Naive thymus-derived CD8-positive, alpha-beta T cell (primary cell): ENCODE measurements at regions not wholly inside any gene's neighbourhood (a gene's known extent, or its start where the extent isn't known, plus 50 kb on each side); places are given as distances from the start of the nearest gene placed in this dataset.
A peak's percentile ranks its signal among the peaks of the same experiment; 100 is the strongest.
"Not testable (repeated sequence)": the region's sequence is repeated elsewhere in the genome, so short reads cannot be mapped to it uniquely, and the experiment has no call there.

Experiments used
- ATAC-seq, 2 donors: fragments of 150-1000 bp; cut with Tn5 transposase in 1 of 2; sonication (Bioruptor Pico), chemical (Tn5 transposase) in 1 of 2; 1 replicate in 1 of 2; 2 replicates in 1 of 2; pipeline ENCODE4 v1.10.0; 2021; ENCODE audit warnings: mild to moderate bottlenecking in 2 of 2, moderate library complexity in 2 of 2
- POLR2A ChIA-PET: fragments of 350-600 bp; sonication (Branson Sonifier 250); formaldehyde crosslinking; loops from one replicate; lab custom pipeline; 2021; ENCODE audit warnings: antibody characterized with exemption; lab: Charles Lee
- DNase-seq, 10 donors: peaks; one replicate each; pipeline versions ENCODE4 v3.0.0 to v3.0.0-alpha.2; 2020 to 2022
- H3K27ac Mint-ChIP-seq, 10 donors: one replicate each; pipeline ENCODE4 v1.8.0; 2020 to 2022; ENCODE audit warnings: mild to moderate bottlenecking in 10 of 10, mixed read lengths in 10 of 10, moderate library complexity in 4 of 10, inconsistent platforms in 1 of 10
- H3K27me3 Mint-ChIP-seq, 5 donors: one replicate each; pipeline ENCODE4 v1.8.0; 2021 to 2022; ENCODE audit warnings: mixed read lengths in 5 of 5
- H3K36me3 Mint-ChIP-seq, 3 donors: one replicate each; pipeline ENCODE4 v1.8.0; 2020 to 2022; ENCODE audit warnings: mixed read lengths in 3 of 3, mild to moderate bottlenecking in 2 of 3, inconsistent platforms in 1 of 3
- H3K4me1 Mint-ChIP-seq, 4 donors: one replicate each; pipeline ENCODE4 v1.8.0; 2021 to 2022; ENCODE audit warnings: mixed read lengths in 4 of 4
- H3K4me3 Mint-ChIP-seq, 10 donors: one replicate each; pipeline ENCODE4 v1.8.0; 2020 to 2022; ENCODE audit warnings: mild to moderate bottlenecking in 10 of 10, mixed read lengths in 10 of 10, moderate library complexity in 6 of 10, inconsistent platforms in 1 of 10
- H3K9me3 Mint-ChIP-seq, 9 donors: one replicate each; pipeline ENCODE4 v1.8.0; 2020 to 2022; ENCODE audit warnings: mixed read lengths in 9 of 9, mild to moderate bottlenecking in 3 of 9, inconsistent platforms in 1 of 9, moderate library complexity in 1 of 9

GRCh38 chr22:40094485-40094884 is 83.2 kb upstream of the TNRC6B start:
- Mint-ChIP-seq H3K36me3 (no peaks in the 10 kb centered on the region), H3K4me3 (peak overlapping the region; percentile 20 to 70 (median 56)), H3K4me1 (peaks cover 32 to 88% (median 74%) of the 10 kb centered on the region in 4 donors), H3K27ac (peak overlapping the region in 9 of 10 donors; percentile 0 to 89 (median 53)), H3K27me3 (no peaks in the 10 kb centered on the region), H3K9me3 (peaks cover 0 to 7% (median 0%) of the 10 kb centered on the region in 9 donors)
- ATAC-seq (peak; percentile 41 to 58), DNase-seq (peak in 2 of 10 donors; percentile 16 to 20)
- POLR2A ChIA-PET, result interaction anchor here (0.6 to 1.7 kb wide), 2 partner anchors 50 to 240 kb away, joined by 4 read pairs; no protein-coding TSS in a partner anchor

GRCh38 chr22:40099887-40100286 is 77.8 kb upstream of the TNRC6B start:
- POLR2A ChIA-PET, ATAC-seq, H3K4me3 Mint-ChIP-seq, H3K9me3 Mint-ChIP-seq, H3K36me3 Mint-ChIP-seq, H3K27ac Mint-ChIP-seq, DNase-seq, H3K27me3 Mint-ChIP-seq: not testable (repeated sequence)
- peaks cover 30 to 72% (median 62%) of the 10 kb centered on the region in 4 donors for H3K4me1 Mint-ChIP-seq

- no peaks in the 10 kb centered on the region for H3K9me3 Mint-ChIP-seq
- H3K27me3 Mint-ChIP-seq, result no peaks in the 10 kb centered on the region
- H3K4me1 Mint-ChIP-seq, result peaks cover 38 to 83% (median 79%) of the 10 kb centered on the region in 4 donors
- POLR2A ChIA-PET, result interaction anchor here (1.3 kb wide), 1 partner anchor 61 kb away, joined by 5 read pairs; no protein-coding TSS in a partner anchor
- peak overlapping the region; percentile 4 to 92 (median 72) for H3K27ac Mint-ChIP-seq
- ATAC-seq (peak; percentile 24 to 31), DNase-seq (no peak)
- peak overlapping the region in 8 of 10 donors; percentile 16 to 87 (median 76) for H3K4me3 Mint-ChIP-seq
- H3K36me3 Mint-ChIP-seq, result no peaks in the 10 kb centered on the region
Observed at GRCh38 chr22:40105755-40106154, 72.0 kb upstream of the TNRC6B start.

- ATAC-seq, result peak in 1 of 2 donors; percentile 39
- Mint-ChIP-seq H3K4me1 (peaks cover 46 to 83% (median 80%) of the 10 kb centered on the region in 4 donors), H3K27me3 (no peaks in the 10 kb centered on the region), H3K36me3 (no peaks in the 10 kb centered on the region), H3K27ac (peak overlapping the region in 9 of 10 donors; percentile 12 to 93 (median 86)), H3K4me3 (peak overlapping the region; percentile 68 to 87 (median 78)), H3K9me3 (no peaks in the 10 kb centered on the region)
- POLR2A ChIA-PET, result no interaction called here
- DNase-seq, result no peak
Observed at GRCh38 chr22:40107244-40107643, 70.5 kb upstream of the TNRC6B start.

- DNase-seq (no peak), ATAC-seq (peak; percentile 64 to 72)
- no peaks in the 10 kb centered on the region for H3K27me3 Mint-ChIP-seq
- H3K36me3 Mint-ChIP-seq, result no peaks in the 10 kb centered on the region
- H3K4me1 Mint-ChIP-seq, result peaks cover 48 to 88% (median 87%) of the 10 kb centered on the region in 4 donors
- peak overlapping the region; percentile 12 to 93 (median 85) for H3K27ac Mint-ChIP-seq
- POLR2A ChIA-PET, result interaction anchor here (0.7 to 1.3 kb wide), 4 partner anchors 9 to 169 kb away, joined by 3 to 4 read pairs (median 3); no protein-coding TSS in a partner anchor
- H3K9me3 Mint-ChIP-seq, result no peaks in the 10 kb centered on the region
- peak overlapping the region; percentile 68 to 87 (median 78) for H3K4me3 Mint-ChIP-seq
Observed at GRCh38 chr22:40107851-40108378, 69.8 kb upstream of the TNRC6B start.

DNA sequence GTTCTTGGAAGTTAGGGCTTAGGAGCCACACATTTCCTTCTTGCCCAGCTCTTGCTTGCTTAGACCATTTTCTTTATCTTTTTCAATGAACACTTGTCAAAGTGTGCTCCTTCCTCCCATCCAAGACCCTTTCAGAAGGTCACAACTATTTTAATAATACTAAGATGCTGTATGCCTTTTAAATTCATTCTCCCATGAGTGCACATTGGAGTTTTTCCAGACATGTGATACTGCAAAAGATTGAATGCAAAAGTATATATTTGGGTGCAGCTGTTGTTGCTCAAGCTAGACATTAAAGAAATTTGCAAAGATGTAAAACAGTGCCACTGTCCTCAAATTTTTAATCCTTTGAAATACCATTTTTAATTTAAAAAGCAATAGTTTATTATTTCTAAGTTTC is 69.3 kb upstream of the TNRC6B start:
- peaks cover 46 to 90% (median 88%) of the 10 kb centered on the region in 4 donors for H3K4me1 Mint-ChIP-seq
- H3K36me3 Mint-ChIP-seq, result no peaks in the 10 kb centered on the region
- peak overlapping the region in 9 of 10 donors; percentile 68 to 87 (median 78) for H3K4me3 Mint-ChIP-seq
- H3K27ac Mint-ChIP-seq, result peak overlapping the region; percentile 12 to 93 (median 85)
- no peaks in the 10 kb centered on the region for H3K9me3 Mint-ChIP-seq
- ATAC-seq (no peak), DNase-seq (no peak)
- no peaks in the 10 kb centered on the region for H3K27me3 Mint-ChIP-seq
- POLR2A ChIA-PET, result interaction anchor here (1.2 to 1.3 kb wide), 3 partner anchors 8 to 64 kb away, joined by 3 to 4 read pairs (median 3); no protein-coding TSS in a partner anchor

DNA sequence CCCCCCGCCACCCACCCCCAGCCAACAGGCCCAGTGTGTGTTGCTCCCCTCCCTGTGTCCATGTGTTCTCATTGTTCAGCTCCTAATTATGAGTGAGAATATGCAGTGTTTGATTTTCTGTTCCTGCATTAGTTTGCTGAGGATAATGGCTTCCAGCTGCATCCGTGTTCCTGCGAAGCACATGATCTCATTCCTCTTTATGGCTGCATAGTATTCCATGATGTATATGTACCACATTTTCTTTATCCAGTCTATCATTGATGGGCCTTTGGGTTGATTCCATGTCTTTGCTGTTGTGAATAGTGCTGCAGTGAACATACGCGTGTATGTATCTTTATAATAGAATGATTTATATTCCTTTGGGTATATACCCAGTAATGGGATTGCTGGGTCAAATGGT is 68.8 kb upstream of the TNRC6B start:
- Mint-ChIP-seq H3K27ac (peak overlapping the region in 6 of 10 donors; percentile 16 to 73 (median 54)), H3K4me3 (peak overlapping the region in 6 of 10 donors; percentile 10 to 78 (median 44)), H3K4me1 (peaks cover 49 to 94% (median 92%) of the 10 kb centered on the region in 4 donors)
- POLR2A ChIA-PET, result interaction anchor here (1.2 to 1.3 kb wide), 2 partner anchors 8 to 65 kb away, joined by 3 to 4 read pairs; no protein-coding TSS in a partner anchor
- not testable (repeated sequence) for DNase-seq, H3K9me3 Mint-ChIP-seq, H3K27me3 Mint-ChIP-seq, ATAC-seq, H3K36me3 Mint-ChIP-seq

DNA sequence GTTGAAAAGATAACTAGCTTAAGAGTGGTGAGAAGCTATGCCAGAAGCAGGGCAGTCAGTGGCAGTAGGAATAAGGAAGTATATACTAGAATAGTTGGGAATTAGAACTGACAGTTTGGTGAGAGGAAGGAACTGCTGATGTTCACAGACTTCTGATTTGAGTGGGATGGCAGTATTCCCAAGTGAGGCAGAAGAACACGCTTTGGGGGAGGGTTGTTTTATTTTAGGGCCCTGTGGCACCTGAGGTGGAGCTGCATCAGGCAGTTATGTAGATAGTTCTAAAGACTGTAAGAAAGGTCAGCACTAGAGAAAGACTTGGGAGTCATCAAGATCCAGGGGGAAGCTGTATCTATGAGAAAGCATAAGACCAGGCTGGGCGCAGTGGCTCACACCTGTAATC is 66.3 kb upstream of the TNRC6B start:
- Mint-ChIP-seq H3K9me3 (no peaks in the 10 kb centered on the region), H3K4me1 (peaks cover 43 to 96% (median 90%) of the 10 kb centered on the region in 4 donors), H3K27ac (peak overlapping the region; percentile 45 to 90 (median 82)), H3K36me3 (no peaks in the 10 kb centered on the region), H3K27me3 (no peaks in the 10 kb centered on the region), H3K4me3 (peak overlapping the region in 8 of 10 donors; percentile 10 to 65 (median 52))
- ATAC-seq (no peak), DNase-seq (no peak)
- POLR2A ChIA-PET, result interaction anchor here (1.1 to 1.2 kb wide), 2 partner anchors 8 to 46 kb away, joined by 3 read pairs; no protein-coding TSS in a partner anchor

DNA sequence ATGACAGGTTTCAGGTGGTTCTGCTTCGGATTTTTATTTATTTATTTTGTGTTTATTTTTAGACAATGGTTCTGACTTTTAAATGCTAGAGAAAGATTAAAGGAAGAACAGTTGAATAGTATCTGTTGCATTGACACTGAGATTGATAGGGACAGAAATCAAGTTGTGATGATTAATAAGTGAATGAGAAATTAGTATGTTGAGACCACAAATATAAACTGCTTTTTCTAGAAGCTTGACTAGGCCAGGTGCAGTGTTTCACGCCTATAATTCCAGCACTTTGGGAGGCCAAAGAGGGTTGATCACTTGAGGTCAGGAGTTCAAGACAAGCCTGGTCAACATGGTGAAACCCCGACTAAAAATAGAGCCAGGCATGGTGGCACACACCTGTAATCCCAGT is 65.1 kb upstream of the TNRC6B start:
- Mint-ChIP-seq H3K9me3 (no peaks in the 10 kb centered on the region), H3K27ac (peak overlapping the region in 8 of 10 donors; percentile 65 to 90 (median 82)), H3K27me3 (no peaks in the 10 kb centered on the region), H3K4me1 (peaks cover 45 to 96% (median 90%) of the 10 kb centered on the region in 4 donors), H3K36me3 (no peaks in the 10 kb centered on the region), H3K4me3 (peak overlapping the region in 5 of 10 donors; percentile 0 to 51 (median 15))
- no peak for ATAC-seq
- POLR2A ChIA-PET, result interaction anchor here (1.1 to 1.2 kb wide), 2 partner anchors 9 to 47 kb away, joined by 3 read pairs; no protein-coding TSS in a partner anchor
- DNase-seq, result no peak

DNA sequence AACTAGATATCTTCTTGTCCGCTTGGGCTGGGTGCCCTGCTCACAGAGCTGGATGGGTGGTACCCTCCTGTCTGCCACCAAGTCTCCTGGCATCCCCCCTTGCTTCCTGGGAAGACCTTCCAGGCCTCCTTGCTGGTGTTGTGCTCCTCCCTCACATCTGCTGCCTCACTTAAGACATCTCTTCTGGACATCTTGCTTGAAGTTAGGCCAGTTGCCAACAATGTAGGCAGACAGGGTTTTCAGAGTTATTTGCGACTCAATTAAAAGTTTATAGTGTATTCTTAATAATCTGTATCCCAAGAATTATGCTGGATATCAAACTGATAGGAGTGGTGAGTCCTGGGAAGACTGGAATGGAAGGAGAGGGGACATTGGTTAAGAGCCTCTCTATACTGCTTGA is 64.0 kb upstream of the TNRC6B start:
- H3K9me3 Mint-ChIP-seq, result no peaks in the 10 kb centered on the region
- DNase-seq (no peak), ATAC-seq (no peak)
- POLR2A ChIA-PET, result interaction anchor here (1.7 kb wide), 1 partner anchor 69 kb away, joined by 6 read pairs; no protein-coding TSS in a partner anchor
- H3K36me3 Mint-ChIP-seq, result peaks cover 0 to 5% (median 2%) of the 10 kb centered on the region in 3 donors
- H3K27me3 Mint-ChIP-seq, result no peaks in the 10 kb centered on the region
- peak overlapping the region; percentile 31 to 90 (median 78) for H3K27ac Mint-ChIP-seq
- peaks cover 43 to 96% (median 90%) of the 10 kb centered on the region in 4 donors for H3K4me1 Mint-ChIP-seq
- H3K4me3 Mint-ChIP-seq, result peak overlapping the region in 4 of 10 donors; percentile 20 to 36 (median 30)

GRCh38 chr22:40114411-40114810 is 63.3 kb upstream of the TNRC6B start:
- Mint-ChIP-seq H3K36me3 (peaks cover 0 to 7% (median 5%) of the 10 kb centered on the region in 3 donors), H3K9me3 (no peaks in the 10 kb centered on the region), H3K4me1 (peaks cover 42 to 91% (median 89%) of the 10 kb centered on the region in 4 donors), H3K4me3 (peak overlapping the region in 5 of 10 donors; percentile 15 to 39 (median 26)), H3K27ac (peak overlapping the region in 9 of 10 donors; percentile 10 to 89 (median 86)), H3K27me3 (no peaks in the 10 kb centered on the region)
- POLR2A ChIA-PET, result interaction anchor here (1.7 kb wide), 1 partner anchor 70 kb away, joined by 6 read pairs; no protein-coding TSS in a partner anchor
- no peak for ATAC-seq
- DNase-seq, result no peak

- Mint-ChIP-seq H3K27ac (peak overlapping the region; percentile 81 to 98 (median 90)), H3K9me3 (no peaks in the 10 kb centered on the region), H3K27me3 (no peaks in the 10 kb centered on the region), H3K36me3 (peaks cover 0 to 25% (median 9%) of the 10 kb centered on the region in 3 donors), H3K4me3 (peak overlapping the region; percentile 37 to 86 (median 72)), H3K4me1 (peaks cover 43 to 93% (median 88%) of the 10 kb centered on the region in 4 donors)
- peak; percentile 92 to 94 for ATAC-seq
- POLR2A ChIA-PET, result interaction anchor here (0.9 to 3.8 kb wide), 5 partner anchors 9 to 230 kb away, joined by 3 to 31 read pairs (median 3); partner anchors contain the start of genes ADSL and TNRC6B
- peak; percentile 19 to 89 (median 74) for DNase-seq
Observed at GRCh38 chr22:40116496-40117200, 61.1 kb upstream of the TNRC6B start.
